Activated CD8-positive, alpha-beta memory T cell treated with anti-CD3 and anti-CD28 coated beads, Interleukin-2, amount 10 ng/mL, durations not matched to agents 7 days and 5 days (primary cell): ENCODE measurements at regions not wholly inside any gene's neighbourhood (a gene's known extent, or its start where the extent isn't known, plus 50 kb on each side); places are given as distances from the start of the nearest gene placed in this dataset.

Experiments used
- ATAC-seq: fragments of 150-1000 bp; cut with Tn5 transposase; one replicate; pipeline ENCODE4 v1.10.0; 2021; ENCODE audit warnings: moderate library complexity
- CTCF ChIA-PET: fragments of 350-600 bp; sonication (Branson Sonifier 250); formaldehyde crosslinking; loops from one replicate; lab custom pipeline; 2021; ENCODE audit warnings: antibody characterized with exemption; lab: Charles Lee
- DNase-seq: peaks from one replicate; pipeline ENCODE4 v3.0.0-alpha.2; 2020
- H3K27ac Mint-ChIP-seq: one replicate; pipeline ENCODE4 v1.8.0; 2021; ENCODE audit warnings: mild to moderate bottlenecking, mixed read lengths
- H3K27me3 Mint-ChIP-seq: one replicate; pipeline ENCODE4 v1.8.0; 2021; ENCODE audit warnings: mixed read lengths
- H3K36me3 Mint-ChIP-seq: one replicate; pipeline ENCODE4 v1.8.0; 2021; ENCODE audit warnings: mild to moderate bottlenecking, mixed read lengths
- H3K4me1 Mint-ChIP-seq: one replicate; pipeline ENCODE4 v1.8.0; 2021; ENCODE audit warnings: mixed read lengths
- H3K4me3 Mint-ChIP-seq: one replicate; pipeline ENCODE4 v1.8.0; 2021; ENCODE audit warnings: mild to moderate bottlenecking, moderate library complexity, mixed read lengths
- H3K9me3 Mint-ChIP-seq: one replicate; pipeline ENCODE4 v1.8.0; 2022; ENCODE audit warnings: low read depth, mixed read lengths

DNA sequence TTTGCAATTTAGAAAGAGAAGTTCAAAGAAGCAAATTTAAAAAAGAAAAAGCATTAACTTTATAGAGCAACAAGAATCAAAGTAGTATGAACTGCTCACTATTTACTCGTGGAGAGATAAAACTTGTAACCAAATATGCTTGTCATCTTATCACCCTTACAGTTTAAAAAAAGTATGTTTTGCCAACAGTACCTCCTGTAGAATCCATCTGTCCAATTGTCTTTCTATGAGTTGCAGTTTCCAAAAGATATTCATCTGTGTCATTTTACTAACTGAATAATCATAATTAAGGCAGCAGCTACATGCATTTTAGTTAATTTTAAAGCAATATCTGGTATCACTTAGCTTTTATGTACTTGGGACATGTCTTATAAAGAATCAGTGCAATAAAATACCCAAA lies 1112.3 kb downstream of the DSC3 start:
- H3K4me1 Mint-ChIP-seq, result no peaks in the 10 kb centered on the region
- DNase-seq, result no peak
- CTCF ChIA-PET, result no interaction called here
- H3K4me3 Mint-ChIP-seq, result no peak overlapping the region
- H3K27ac Mint-ChIP-seq, result no peak overlapping the region
- H3K36me3 Mint-ChIP-seq, result no peaks in the 10 kb centered on the region
- ATAC-seq, result no peak
- H3K27me3 Mint-ChIP-seq, result no peaks in the 10 kb centered on the region
- H3K9me3 Mint-ChIP-seq, result peaks cover 22% of the 10 kb centered on the region

- Mint-ChIP-seq H3K27me3 (no peaks in the 10 kb centered on the region), H3K4me3 (no peak overlapping the region), H3K4me1 (no peaks in the 10 kb centered on the region), H3K9me3 (peaks cover 19% of the 10 kb centered on the region), H3K36me3 (no peaks in the 10 kb centered on the region), H3K27ac (no peak overlapping the region)
- CTCF ChIA-PET, result no interaction called here
- ATAC-seq (no peak), DNase-seq (no peak)
These were observed 1114.5 kb downstream of the DSC3 start for GRCh38 chr18:29928081-29928480.

- Mint-ChIP-seq H3K27me3 (no peaks in the 10 kb centered on the region), H3K4me1 (no peaks in the 10 kb centered on the region), H3K27ac (no peak overlapping the region), H3K9me3 (peaks cover 18% of the 10 kb centered on the region), H3K4me3 (no peak overlapping the region), H3K36me3 (no peaks in the 10 kb centered on the region)
- CTCF ChIA-PET, result no interaction called here
- DNase-seq (no peak), ATAC-seq (no peak)
These were observed 1117.0 kb downstream of the DSC3 start for GRCh38 chr18:29925566-29925965.

DNA sequence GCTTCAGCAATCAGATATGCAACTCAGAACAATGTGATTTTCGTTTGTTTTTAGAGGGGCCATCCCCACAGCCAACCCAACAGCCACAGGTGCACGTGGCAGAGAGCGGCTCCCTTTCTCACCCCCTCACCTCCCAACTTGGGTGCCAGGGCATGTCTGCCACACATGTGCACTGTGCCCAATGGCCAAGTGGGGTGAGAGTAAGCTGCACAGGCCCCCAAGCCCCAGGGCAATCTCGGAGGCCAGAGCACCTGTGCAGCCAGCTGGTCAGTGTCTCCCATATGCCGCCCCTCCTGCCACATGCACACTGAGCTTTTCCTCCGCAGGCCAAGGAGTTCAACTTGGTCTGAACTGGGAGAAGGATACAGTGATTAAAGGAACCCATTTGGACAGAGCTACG lies 1130.2 kb downstream of the DSC3 start:
- Mint-ChIP-seq H3K27me3 (no peaks in the 10 kb centered on the region), H3K27ac (no peak overlapping the region), H3K9me3 (peaks cover 16% of the 10 kb centered on the region), H3K4me3 (no peak overlapping the region), H3K4me1 (no peaks in the 10 kb centered on the region), H3K36me3 (no peaks in the 10 kb centered on the region)
- DNase-seq (no peak), ATAC-seq (no peak)
- CTCF ChIA-PET, result no interaction called here

DNA sequence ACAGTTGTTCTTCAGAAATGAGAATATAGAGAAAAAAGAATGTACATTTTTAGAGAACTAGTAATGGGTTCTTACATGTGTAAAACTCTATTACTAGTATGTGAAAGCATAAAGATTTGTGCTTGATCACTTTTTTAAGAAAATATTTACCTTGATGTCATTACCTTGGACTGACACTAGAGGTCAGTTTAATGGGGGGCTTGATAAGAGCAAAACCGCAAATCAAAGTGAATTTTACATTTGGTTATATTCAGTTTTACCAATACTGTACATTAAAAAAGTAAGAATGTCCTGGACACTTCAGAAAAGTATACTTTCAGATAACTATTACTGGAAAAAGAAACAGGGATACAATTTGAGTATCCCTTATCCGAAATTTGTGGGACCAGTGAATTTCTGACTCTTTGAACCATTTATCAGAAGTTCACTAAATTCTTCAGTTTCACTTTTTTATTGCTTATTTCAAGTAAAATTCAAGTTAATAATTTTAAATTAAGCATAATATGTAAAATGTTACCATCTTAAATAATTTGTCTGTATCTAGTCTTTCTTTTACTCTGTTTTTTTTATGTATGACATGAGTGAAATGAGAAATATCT lies 1149.5 kb downstream of the DSC3 start:
- Mint-ChIP-seq H3K27ac (no peak overlapping the region), H3K9me3 (peaks cover 9% of the 10 kb centered on the region), H3K27me3 (no peaks in the 10 kb centered on the region), H3K4me1 (no peaks in the 10 kb centered on the region), H3K36me3 (no peaks in the 10 kb centered on the region), H3K4me3 (no peak overlapping the region)
- CTCF ChIA-PET, result no interaction called here
- no peak for ATAC-seq
- DNase-seq, result no peak

DNA sequence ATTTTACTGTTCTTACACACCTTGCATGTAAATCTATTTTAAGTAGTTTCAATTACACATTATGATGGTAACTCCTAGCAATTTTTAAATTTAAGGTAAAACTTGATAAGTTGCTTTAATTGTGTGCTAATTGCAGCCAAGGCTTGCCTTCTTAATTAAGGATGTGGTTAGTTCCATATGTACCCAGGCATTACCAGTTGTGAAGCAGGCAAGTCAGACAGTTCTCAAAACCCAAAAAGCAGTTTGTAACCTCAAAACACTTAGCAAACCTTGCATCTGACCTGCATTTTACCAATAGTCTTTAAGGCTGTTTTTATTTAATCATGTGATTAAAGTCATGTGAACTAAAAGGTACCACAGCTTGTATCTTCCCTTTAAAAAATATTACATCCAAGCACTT lies 1159.4 kb downstream of the DSC3 start:
- H3K36me3 Mint-ChIP-seq, result no peaks in the 10 kb centered on the region
- no peak overlapping the region for H3K27ac Mint-ChIP-seq
- ATAC-seq, result no peak
- peaks cover 4% of the 10 kb centered on the region for H3K9me3 Mint-ChIP-seq
- CTCF ChIA-PET, result no interaction called here
- no peaks in the 10 kb centered on the region for H3K27me3 Mint-ChIP-seq
- no peak for DNase-seq
- H3K4me1 Mint-ChIP-seq, result no peaks in the 10 kb centered on the region
- H3K4me3 Mint-ChIP-seq, result no peak overlapping the region

- ATAC-seq, result no peak
- Mint-ChIP-seq H3K9me3 (peaks cover 4% of the 10 kb centered on the region), H3K36me3 (no peaks in the 10 kb centered on the region), H3K4me3 (no peak overlapping the region), H3K4me1 (no peaks in the 10 kb centered on the region), H3K27me3 (no peaks in the 10 kb centered on the region), H3K27ac (no peak overlapping the region)
- no peak for DNase-seq
- CTCF ChIA-PET, result no interaction called here
These were observed 1159.9 kb downstream of the DSC3 start for GRCh38 chr18:29882620-29883019.

- DNase-seq (no peak), ATAC-seq (no peak)
- H3K4me3 Mint-ChIP-seq, result no peak overlapping the region
- H3K27ac Mint-ChIP-seq, result no peak overlapping the region
- CTCF ChIA-PET, result no interaction called here
- no peaks in the 10 kb centered on the region for H3K27me3 Mint-ChIP-seq
- no peaks in the 10 kb centered on the region for H3K4me1 Mint-ChIP-seq
- peaks cover 9% of the 10 kb centered on the region for H3K9me3 Mint-ChIP-seq
- H3K36me3 Mint-ChIP-seq, result no peaks in the 10 kb centered on the region
These were observed 1162.8 kb downstream of the DSC3 start for GRCh38 chr18:29879763-29880162.

DNA sequence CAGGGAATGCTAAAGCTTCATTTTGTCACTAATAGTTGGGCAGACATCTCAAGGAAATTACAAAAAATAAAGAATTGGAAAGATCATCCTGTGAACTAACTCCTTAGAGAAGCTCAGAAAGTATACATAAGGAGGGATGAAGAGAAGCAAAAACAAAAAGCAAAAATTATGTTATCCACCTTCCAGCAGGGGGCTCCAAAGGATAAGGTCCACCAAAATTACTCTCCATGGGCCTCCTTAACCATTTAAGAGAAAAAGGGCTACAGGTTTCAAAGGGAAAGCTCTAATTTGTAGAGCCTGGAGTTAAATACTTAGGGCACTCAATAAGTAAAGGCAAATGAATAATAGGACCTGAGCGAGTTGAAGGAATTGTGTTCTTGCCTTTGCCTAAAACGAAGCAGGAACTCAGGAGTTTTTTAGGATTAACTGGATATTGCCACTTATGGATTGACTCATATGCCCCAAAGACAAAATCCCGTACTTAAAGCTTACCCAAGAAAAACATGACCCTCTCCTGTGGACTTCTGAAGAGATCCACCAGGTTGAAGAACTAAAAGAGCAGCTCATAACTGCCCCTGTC lies 1167.9 kb downstream of the DSC3 start:
- H3K9me3 Mint-ChIP-seq, result peaks cover 11% of the 10 kb centered on the region
- no peaks in the 10 kb centered on the region for H3K4me1 Mint-ChIP-seq
- H3K4me3 Mint-ChIP-seq, result no peak overlapping the region
- no peaks in the 10 kb centered on the region for H3K36me3 Mint-ChIP-seq
- no peak overlapping the region for H3K27ac Mint-ChIP-seq
- CTCF ChIA-PET, result interaction anchor here (0.6 kb wide), 1 partner anchor 12 kb away, joined by 3 read pairs; no protein-coding TSS in a partner anchor
- DNase-seq, result no peak
- ATAC-seq, result no peak
- no peaks in the 10 kb centered on the region for H3K27me3 Mint-ChIP-seq

DNA sequence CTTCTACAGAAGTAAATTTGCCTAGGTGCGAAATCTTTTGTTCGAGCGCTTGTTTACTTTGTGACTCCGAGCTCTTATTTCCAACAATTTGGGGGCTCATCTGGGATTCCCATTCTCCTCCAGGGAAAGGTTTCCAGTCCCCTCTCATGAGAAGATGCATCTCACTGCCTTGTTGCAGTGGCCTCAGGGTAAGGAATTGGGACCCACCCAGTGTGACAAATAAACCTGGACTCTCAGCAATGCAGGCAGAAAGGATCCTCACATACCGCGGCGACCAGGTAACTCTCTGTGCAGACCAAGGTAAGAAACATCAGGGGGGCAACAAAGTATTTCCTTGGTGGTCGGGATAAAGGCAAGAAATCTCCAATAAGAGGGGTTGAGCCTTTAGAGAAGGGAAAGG lies 1169.3 kb downstream of the DSC3 start:
- Mint-ChIP-seq H3K9me3 (peaks cover 10% of the 10 kb centered on the region), H3K27ac (no peak overlapping the region), H3K36me3 (no peaks in the 10 kb centered on the region), H3K27me3 (no peaks in the 10 kb centered on the region), H3K4me3 (no peak overlapping the region), H3K4me1 (no peaks in the 10 kb centered on the region)
- CTCF ChIA-PET, result no interaction called here
- DNase-seq (no peak), ATAC-seq (no peak)

DNA sequence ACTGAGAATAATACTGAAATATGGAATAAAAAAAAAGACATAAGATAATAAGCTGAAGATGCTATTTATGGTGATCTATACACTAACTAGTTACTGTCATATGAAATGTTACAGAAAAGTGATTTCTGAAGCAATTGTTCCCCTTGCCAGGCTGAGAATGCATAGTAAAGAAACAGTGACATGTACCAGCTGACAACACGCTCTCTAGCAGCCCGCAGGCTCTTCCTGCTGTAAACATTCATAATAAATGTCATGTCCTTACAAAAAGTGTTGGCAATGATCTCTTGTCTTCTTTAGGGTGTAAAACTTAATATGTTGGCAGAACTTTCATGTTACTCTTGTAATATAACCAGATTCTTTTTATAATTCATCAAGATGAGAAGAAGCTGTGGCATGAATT lies 1171.3 kb downstream of the DSC3 start:
- no peak overlapping the region for H3K4me3 Mint-ChIP-seq
- CTCF ChIA-PET, result no interaction called here

GRCh38 chr18:29862824-29863223 lies 1179.7 kb downstream of the DSC3 start:
- H3K4me1 Mint-ChIP-seq, result no peaks in the 10 kb centered on the region
- H3K9me3 Mint-ChIP-seq, result peaks cover 4% of the 10 kb centered on the region
- H3K27me3 Mint-ChIP-seq, result no peaks in the 10 kb centered on the region
- CTCF ChIA-PET, result interaction anchor here (0.8 kb wide), 1 partner anchor 12 kb away, joined by 3 read pairs; no protein-coding TSS in a partner anchor
- H3K27ac Mint-ChIP-seq, result no peak overlapping the region
- ATAC-seq (no peak), DNase-seq (no peak)
- H3K4me3 Mint-ChIP-seq, result no peak overlapping the region
- no peaks in the 10 kb centered on the region for H3K36me3 Mint-ChIP-seq

More for the DNA sequence above, 1171.3 kb downstream of the DSC3 start:
- no peaks in the 10 kb centered on the region for H3K36me3 Mint-ChIP-seq
- ATAC-seq (no peak), DNase-seq (no peak)
- H3K27ac Mint-ChIP-seq, result no peak overlapping the region
- no peaks in the 10 kb centered on the region for H3K4me1 Mint-ChIP-seq
- H3K27me3 Mint-ChIP-seq, result no peaks in the 10 kb centered on the region
- H3K9me3 Mint-ChIP-seq, result peaks cover 5% of the 10 kb centered on the region

DNA sequence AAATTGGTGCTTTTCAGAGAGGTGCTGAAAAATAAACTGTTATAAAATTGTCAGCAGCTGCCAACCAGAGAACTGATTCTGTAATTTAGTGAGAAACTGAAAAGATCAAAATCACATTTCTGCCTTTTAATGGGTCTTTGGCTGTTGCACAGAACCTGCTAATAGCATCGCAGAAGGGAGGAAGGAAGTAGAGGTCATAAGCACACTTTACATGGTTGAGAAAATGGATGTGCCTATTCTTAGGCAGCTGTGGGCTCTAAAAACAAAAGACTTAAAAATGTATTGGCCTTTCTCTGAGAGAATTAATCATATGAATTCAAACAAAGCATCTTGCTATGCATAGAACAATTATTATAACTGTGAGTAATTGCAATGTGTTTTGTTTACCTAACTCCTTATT lies 1186.9 kb downstream of the DSC3 start:
- DNase-seq, result no peak
- CTCF ChIA-PET, result no interaction called here
- Mint-ChIP-seq H3K4me3 (no peak overlapping the region), H3K27me3 (no peaks in the 10 kb centered on the region), H3K4me1 (no peaks in the 10 kb centered on the region), H3K27ac (no peak overlapping the region), H3K9me3 (peaks cover 7% of the 10 kb centered on the region), H3K36me3 (no peaks in the 10 kb centered on the region)
- ATAC-seq, result no peak

GRCh38 chr18:29853126-29853525 lies 1189.4 kb downstream of the DSC3 start:
- DNase-seq (no peak), ATAC-seq (no peak)
- peaks cover 11% of the 10 kb centered on the region for H3K9me3 Mint-ChIP-seq
- CTCF ChIA-PET, result no interaction called here
- H3K27ac Mint-ChIP-seq, result no peak overlapping the region
- H3K27me3 Mint-ChIP-seq, result no peaks in the 10 kb centered on the region
- no peaks in the 10 kb centered on the region for H3K36me3 Mint-ChIP-seq
- H3K4me3 Mint-ChIP-seq, result no peak overlapping the region
- H3K4me1 Mint-ChIP-seq, result no peaks in the 10 kb centered on the region
